Neural crest cell (in vitro differentiated cells): ENCODE measurements at regions not wholly inside any gene's neighbourhood (a gene's known extent, or its start where the extent isn't known, plus 50 kb on each side); places are given as distances from the start of the nearest gene placed in this dataset.

Source experiments
- DNase-seq: peaks from one replicate; pipeline ENCODE4 v3.0.0; 2021; ENCODE audit warnings: low read depth, mixed read lengths, low spot score
- H3K27ac Mint-ChIP-seq: one replicate; pipeline ENCODE4 v1.8.0; 2021; ENCODE audit warnings: mild to moderate bottlenecking, mixed read lengths; ENCODE audit not compliant: unreplicated experiment
- H3K27me3 Mint-ChIP-seq: 2 replicates; pipeline ENCODE4 v1.8.0; 2021; ENCODE audit warnings: low read depth, mild to moderate bottlenecking, mixed read lengths
- H3K36me3 Mint-ChIP-seq: 2 replicates; pipeline ENCODE4 v1.8.0; 2021; ENCODE audit warnings: low read depth, mild to moderate bottlenecking, mixed read lengths
- H3K4me1 Mint-ChIP-seq: 2 replicates; pipeline ENCODE4 v1.8.0; 2021; ENCODE audit warnings: mixed read lengths
- H3K4me3 Mint-ChIP-seq: one replicate; pipeline ENCODE4 v1.8.0; 2021; ENCODE audit warnings: mild to moderate bottlenecking, mixed read lengths
- H3K9me3 Mint-ChIP-seq: 2 replicates; pipeline ENCODE4 v1.8.0; 2021; ENCODE audit warnings: mixed read lengths
- TF ChIP-seq, protein P1 (sequence below): fragments of 200-600 bp; sonication (generic); conservative IDR thresholded peaks from 2 replicates; pipeline ENCODE4 v1.5.0; 2021; ENCODE audit warnings: antibody characterized with exemption, mild to moderate bottlenecking

DNA sequence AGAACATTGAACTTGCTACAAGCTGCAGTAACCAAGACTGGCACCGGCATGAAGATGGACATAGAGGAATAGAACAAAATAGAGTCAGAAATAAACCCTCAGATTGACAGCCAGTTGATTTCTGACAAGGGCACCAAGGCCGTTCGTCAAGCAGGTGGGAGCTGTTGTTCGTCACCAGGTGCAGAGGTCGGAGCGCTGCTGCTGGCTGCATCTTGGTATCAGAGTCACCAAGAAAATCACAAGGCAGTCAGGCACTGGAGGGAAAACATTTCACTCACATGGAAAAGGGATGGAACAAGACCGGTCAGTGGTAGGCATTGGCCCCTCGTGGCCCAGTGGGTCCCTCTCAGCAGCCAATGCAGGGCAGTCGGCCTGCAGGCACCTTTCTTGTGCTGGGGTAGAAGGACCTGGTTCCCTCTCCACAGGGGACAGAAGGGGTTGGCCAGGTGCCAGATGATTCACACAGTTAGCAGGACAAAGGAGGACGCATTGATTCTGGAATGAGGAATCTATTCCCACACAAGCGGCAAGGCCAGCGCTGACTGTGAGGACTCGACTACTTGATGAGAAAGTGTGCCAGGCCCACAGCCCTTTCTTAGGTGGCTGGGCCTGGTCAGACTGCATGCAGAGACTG is 115.8 kb upstream of the FGF3 start:
- DNase-seq, result no peak
- TF ChIP-seq, protein P1, sequence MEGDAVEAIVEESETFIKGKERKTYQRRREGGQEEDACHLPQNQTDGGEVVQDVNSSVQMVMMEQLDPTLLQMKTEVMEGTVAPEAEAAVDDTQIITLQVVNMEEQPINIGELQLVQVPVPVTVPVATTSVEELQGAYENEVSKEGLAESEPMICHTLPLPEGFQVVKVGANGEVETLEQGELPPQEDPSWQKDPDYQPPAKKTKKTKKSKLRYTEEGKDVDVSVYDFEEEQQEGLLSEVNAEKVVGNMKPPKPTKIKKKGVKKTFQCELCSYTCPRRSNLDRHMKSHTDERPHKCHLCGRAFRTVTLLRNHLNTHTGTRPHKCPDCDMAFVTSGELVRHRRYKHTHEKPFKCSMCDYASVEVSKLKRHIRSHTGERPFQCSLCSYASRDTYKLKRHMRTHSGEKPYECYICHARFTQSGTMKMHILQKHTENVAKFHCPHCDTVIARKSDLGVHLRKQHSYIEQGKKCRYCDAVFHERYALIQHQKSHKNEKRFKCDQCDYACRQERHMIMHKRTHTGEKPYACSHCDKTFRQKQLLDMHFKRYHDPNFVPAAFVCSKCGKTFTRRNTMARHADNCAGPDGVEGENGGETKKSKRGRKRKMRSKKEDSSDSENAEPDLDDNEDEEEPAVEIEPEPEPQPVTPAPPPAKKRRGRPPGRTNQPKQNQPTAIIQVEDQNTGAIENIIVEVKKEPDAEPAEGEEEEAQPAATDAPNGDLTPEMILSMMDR, result no peak
- H3K27ac Mint-ChIP-seq, result peak overlapping the region; percentile 19
- H3K36me3 Mint-ChIP-seq, result no peaks in the 10 kb centered on the region
- H3K4me3 Mint-ChIP-seq, result no peak overlapping the region
- H3K27me3 Mint-ChIP-seq, result peaks cover 19% of the 10 kb centered on the region
- no peaks in the 10 kb centered on the region for H3K4me1 Mint-ChIP-seq
- peaks cover 5% of the 10 kb centered on the region for H3K9me3 Mint-ChIP-seq

DNA sequence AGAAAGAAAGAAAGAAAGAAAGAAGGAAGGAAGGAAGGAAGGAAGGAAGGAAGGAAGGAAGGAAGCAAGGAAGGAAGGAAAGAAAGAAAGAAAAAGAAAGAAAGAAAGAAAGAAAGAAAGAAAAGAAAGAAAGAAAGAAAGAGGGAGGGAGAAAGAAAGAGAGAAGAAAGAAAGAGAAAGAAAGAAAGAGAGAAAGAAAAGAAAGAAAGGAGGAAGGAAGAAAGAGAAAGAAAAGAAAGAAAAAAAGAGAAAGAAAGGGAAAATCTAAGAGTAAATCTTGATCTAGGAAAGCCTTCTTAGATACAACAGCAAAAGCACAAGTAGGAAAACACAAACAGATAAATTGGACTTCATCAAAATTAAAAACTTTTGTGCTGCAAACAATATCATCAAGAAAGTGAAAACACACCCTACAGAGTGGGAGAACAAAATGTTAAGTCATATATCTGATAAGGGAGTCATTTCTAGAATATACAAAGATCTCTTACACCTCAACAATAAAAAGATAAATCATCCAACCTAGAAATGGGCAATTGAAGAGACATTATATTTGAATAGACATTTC is 116.8 kb upstream of the FGF3 start:
- Mint-ChIP-seq H3K36me3 (no peaks in the 10 kb centered on the region), H3K27me3 (peaks cover 22% of the 10 kb centered on the region), H3K4me3 (no peak overlapping the region), H3K9me3 (peaks cover 5% of the 10 kb centered on the region), H3K4me1 (no peaks in the 10 kb centered on the region), H3K27ac (no peak overlapping the region)
- no peak for DNase-seq
- TF ChIP-seq, protein P1, result no peak

DNA sequence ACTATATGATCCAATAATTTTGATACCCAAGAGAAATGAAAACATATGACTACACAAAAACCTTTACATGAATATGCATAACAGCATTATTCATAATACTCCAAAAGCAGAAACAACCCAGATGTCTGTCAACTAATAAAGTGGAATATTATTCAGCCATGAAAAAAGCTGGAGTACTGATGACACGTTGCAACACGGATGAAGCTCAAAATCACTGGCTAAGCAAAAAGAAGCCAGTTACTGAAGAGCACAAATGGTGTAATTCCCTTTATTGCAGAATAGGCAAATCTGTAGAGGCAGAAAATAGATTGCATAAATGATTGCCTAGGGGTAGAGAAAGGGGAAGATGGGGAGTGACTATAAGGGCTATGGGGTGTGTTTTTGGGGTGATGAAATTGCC is 117.6 kb upstream of the FGF3 start:
- no peak for DNase-seq
- H3K4me3 Mint-ChIP-seq, result no peak overlapping the region
- TF ChIP-seq, protein P1, result no peak
- no peaks in the 10 kb centered on the region for H3K36me3 Mint-ChIP-seq
- H3K4me1 Mint-ChIP-seq, result no peaks in the 10 kb centered on the region
- H3K9me3 Mint-ChIP-seq, result peaks cover 5% of the 10 kb centered on the region
- H3K27ac Mint-ChIP-seq, result no peak overlapping the region
- H3K27me3 Mint-ChIP-seq, result peaks cover 25% of the 10 kb centered on the region

DNA sequence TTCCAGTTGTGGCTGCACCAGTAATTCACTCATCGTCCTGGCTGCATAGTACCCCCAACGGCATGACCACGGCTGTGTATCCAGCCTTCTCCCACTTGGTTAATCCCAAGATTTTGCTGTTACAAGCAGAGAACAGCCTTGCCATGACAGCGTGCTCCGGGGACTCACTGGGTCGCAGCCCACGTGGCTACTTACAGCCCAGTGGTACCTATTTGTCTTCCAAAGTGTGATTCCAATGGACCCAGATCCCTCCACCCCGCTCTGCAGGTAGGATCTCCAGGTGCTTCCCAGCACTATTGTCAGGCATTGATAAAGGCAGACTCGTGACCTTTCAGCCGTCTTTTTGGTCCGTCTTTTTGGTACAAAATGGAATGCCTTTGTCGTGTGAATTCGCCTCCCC is 119.0 kb upstream of the FGF3 start:
- Mint-ChIP-seq H3K27ac (no peak overlapping the region), H3K4me3 (no peak overlapping the region), H3K36me3 (no peaks in the 10 kb centered on the region), H3K9me3 (peaks cover 5% of the 10 kb centered on the region), H3K4me1 (no peaks in the 10 kb centered on the region), H3K27me3 (peaks cover 22% of the 10 kb centered on the region)
- TF ChIP-seq, protein P1, result no peak
- DNase-seq, result no peak

DNA sequence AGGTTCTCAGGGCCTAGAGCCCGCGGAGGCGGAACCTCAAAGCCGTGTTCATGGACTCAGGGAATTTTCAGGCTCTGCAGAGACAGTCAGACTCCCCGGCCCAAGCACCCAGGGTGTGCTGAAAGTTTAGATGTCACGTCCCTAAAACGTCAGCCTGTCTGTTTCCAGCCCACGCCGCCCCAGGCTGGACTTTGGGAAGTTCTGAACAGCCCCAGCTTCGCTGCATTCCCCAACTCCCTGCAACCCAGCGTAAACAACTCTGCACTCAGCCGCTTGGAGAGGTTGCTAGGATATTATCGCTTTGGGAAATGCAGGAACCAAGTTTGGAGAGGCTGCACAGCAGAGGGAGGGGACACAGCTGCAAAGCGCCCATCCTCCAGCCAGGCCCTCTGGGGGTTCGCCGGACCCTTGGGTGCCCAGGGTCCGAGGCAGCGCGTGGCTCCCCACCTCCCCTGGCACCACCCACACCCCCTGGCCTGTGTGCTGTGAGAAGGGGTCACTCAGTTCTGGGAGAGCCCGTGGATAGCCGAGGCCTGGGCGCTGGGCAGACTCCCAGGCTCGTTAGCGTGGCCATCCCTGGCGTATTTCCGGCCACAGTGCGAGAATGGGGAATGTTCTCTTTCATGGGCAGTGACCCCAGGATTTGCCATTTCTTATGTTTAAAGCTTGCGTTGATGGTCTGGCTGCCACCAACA is 120.5 kb upstream of the FGF3 start:
- Mint-ChIP-seq H3K9me3 (peaks cover 5% of the 10 kb centered on the region), H3K36me3 (no peaks in the 10 kb centered on the region), H3K27ac (no peak overlapping the region), H3K4me3 (no peak overlapping the region), H3K4me1 (no peaks in the 10 kb centered on the region), H3K27me3 (peaks cover 18% of the 10 kb centered on the region)
- DNase-seq, result no peak
- TF ChIP-seq, protein P1, result no peak
